IPS-15b (cell line): ENCODE measurements at regions not wholly inside any gene's neighbourhood (a gene's known extent, or its start where the extent isn't known, plus 50 kb on each side); places are given as distances from the start of the nearest gene placed in this dataset.

Source experiments
- H3K27me3 ChIP-seq: one replicate; pipeline ENCODE4 v1.6.1; 2013; ENCODE audit warnings: low read length; ENCODE audit not compliant: control insufficient read depth, insufficient read depth
- H3K36me3 ChIP-seq: one replicate; pipeline ENCODE4 v1.6.1; 2013; ENCODE audit warnings: low read length; ENCODE audit not compliant: control insufficient read depth, insufficient read depth
- H3K4me1 ChIP-seq: one replicate; pipeline ENCODE4 v1.6.1; 2013; ENCODE audit warnings: mild to moderate bottlenecking, low read length; ENCODE audit not compliant: control insufficient read depth, insufficient read depth
- H3K4me3 ChIP-seq: one replicate; pipeline ENCODE4 v1.5.1; 2013; ENCODE audit warnings: low read depth, low read length
- H3K9ac ChIP-seq: one replicate; pipeline ENCODE4 v1.6.1; 2013; ENCODE audit warnings: low read depth, mild to moderate bottlenecking, low read length
- H3K9me3 ChIP-seq: one replicate; pipeline ENCODE4 v1.6.1; 2013; ENCODE audit warnings: mild to moderate bottlenecking, low read length; ENCODE audit not compliant: control insufficient read depth, insufficient read depth

DNA sequence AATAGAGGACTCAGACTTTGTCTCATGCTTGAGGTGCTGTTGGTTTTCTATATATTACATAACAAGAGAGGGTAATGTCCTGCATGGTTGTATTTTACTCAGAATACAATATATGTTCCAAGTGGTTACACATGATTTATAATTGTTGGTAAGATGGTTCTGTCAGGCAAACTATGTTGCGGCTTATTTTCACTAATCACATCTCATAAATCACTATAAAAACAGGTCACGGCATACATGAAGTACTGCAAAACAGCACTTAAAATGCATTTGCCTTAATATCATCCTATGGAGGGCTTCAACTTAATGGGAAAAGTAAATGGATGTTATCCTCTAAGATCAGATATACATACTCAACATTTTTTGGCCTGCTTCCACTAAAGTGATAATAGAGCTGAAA is 246.0 kb upstream of the ARSJ start:
- Histone ChIP-seq H3K4me3 (no peak overlapping the region), H3K4me1 (no peaks in the 10 kb centered on the region), H3K27me3 (no peaks in the 10 kb centered on the region), H3K9me3 (no peaks in the 10 kb centered on the region), H3K36me3 (no peaks in the 10 kb centered on the region), H3K9ac (no peak overlapping the region)

DNA sequence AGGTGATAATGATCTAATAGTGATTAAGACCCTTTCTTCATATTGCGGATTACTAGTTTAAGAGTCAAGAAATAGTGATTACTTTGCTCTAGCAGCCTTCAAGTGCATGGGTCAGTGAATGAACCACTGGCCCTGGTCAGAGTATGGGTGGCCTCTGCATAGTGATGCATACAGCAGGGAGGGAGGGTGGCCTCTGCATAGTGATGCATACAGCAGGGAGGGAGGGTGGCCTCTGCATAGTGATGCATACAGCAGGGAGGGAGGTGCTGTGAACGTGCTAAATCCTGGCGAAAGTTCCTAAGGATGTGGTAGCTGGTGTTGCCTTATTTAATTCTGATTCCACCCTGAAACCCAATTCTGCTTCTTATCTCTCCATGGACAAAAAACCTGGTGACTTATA is 246.7 kb upstream of the ARSJ start:
- no peak overlapping the region for H3K4me3 ChIP-seq
- no peaks in the 10 kb centered on the region for H3K27me3 ChIP-seq
- no peak overlapping the region for H3K9ac ChIP-seq
- H3K9me3 ChIP-seq, result no peaks in the 10 kb centered on the region
- H3K4me1 ChIP-seq, result no peaks in the 10 kb centered on the region
- H3K36me3 ChIP-seq, result no peaks in the 10 kb centered on the region

DNA sequence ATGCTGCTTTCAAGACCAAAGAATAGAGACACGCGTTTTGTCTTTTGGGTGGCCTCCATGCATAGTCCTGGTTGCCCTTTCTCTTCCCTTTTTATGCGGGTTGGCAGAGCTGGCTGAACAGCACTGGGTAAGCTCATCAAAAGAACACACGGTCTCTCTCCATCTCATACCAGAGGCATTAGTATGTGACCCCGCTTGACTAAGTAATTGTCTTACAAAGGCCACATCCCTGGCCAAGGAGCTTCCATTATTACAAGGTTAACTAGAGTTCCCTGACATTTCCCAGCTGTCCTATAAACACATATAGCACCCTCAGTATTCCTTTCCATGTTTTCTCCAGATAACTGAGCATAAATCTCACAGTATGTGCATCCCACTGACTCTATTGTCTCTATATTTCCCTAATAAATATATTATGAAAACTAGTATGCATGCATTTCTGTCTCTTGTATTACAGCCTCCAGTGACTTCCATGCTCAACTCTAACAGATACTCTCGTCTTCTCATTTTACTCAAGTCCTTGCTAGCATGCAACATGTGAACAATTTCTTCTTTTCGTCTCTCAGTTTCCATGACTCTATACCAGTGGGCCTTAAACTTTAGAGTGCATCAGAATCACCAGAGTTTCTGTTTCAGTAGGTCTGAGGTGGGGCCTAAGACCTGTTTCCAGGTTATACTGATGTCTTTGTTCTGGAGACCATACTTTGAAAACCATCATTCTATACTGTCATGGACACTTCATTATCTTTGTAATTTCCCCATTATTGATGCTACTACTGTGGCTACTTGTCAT is 247.7 kb upstream of the ARSJ start:
- Histone ChIP-seq H3K4me1 (no peaks in the 10 kb centered on the region), H3K27me3 (no peaks in the 10 kb centered on the region), H3K36me3 (no peaks in the 10 kb centered on the region), H3K4me3 (no peak overlapping the region), H3K9ac (no peak overlapping the region), H3K9me3 (no peaks in the 10 kb centered on the region)

DNA sequence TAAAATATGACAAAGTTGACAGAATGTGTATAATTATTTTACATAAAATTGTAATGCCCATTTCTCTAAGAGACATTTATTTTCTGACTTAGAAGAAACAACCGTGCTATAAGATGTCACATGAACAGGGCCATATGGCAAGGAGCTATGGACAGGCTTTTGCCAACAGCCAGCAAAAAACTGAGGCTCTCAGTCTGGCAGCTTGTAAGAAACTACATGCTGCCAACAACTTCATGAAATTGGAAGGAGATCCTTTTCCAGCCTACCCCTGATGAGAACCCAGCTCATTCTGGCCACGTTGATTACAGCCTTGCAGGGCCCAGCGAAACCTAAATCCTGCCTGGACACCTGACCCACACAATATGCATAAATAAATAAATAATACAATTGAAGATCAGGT is 250.3 kb upstream of the ARSJ start:
- Histone ChIP-seq H3K9me3 (no peaks in the 10 kb centered on the region), H3K36me3 (no peaks in the 10 kb centered on the region), H3K9ac (no peak overlapping the region), H3K4me3 (no peak overlapping the region), H3K4me1 (no peaks in the 10 kb centered on the region), H3K27me3 (no peaks in the 10 kb centered on the region)

DNA sequence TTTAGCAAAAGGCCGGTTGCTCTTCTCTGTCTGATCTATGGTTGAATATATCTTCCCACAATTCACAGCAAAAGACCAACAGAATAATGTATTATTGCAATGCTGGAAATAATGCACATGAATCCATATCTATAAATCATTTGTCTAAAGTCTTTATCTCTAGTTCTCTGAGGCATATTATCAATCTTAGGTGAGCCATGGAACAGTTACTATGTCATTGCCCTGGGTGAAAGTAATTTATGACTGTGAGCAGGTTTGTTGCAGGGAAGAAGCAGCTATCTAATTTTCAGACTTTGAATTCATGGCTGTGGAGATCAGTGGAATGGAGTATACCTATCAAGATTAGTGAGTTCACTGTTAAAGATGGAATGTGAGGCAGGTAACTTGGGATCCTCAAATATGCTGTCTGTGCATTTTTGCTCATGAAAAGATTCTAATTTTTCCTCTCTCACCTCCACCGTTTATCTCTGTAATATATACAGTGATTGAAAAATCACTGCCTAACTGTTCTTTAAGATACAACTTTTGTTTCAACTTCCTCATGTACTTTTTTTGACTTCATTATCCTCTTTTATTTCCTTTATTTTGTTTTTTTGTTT is 256.8 kb upstream of the ARSJ start:
- no peaks in the 10 kb centered on the region for H3K9me3 ChIP-seq
- no peak overlapping the region for H3K9ac ChIP-seq
- no peak overlapping the region for H3K4me3 ChIP-seq
- no peaks in the 10 kb centered on the region for H3K27me3 ChIP-seq
- H3K36me3 ChIP-seq, result no peaks in the 10 kb centered on the region
- no peaks in the 10 kb centered on the region for H3K4me1 ChIP-seq

DNA sequence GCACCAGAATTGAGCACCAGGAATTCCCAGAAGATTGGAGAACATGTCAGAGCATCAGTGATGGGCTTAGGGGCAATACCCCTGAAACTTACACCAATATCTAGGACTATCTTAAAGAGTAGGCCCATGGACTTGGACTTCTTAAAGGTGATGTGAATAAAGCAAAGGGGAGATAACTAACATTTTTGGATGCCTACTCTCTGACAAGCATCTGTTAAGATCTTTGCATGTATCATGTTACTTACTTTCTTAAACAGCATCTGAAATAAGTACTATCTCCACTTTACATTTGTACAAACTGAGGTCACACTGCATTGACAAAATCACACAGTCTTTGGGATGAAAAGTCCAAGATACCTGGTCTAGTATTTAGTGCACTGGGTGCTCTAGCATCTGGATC is 258.6 kb upstream of the ARSJ start:
- H3K4me3 ChIP-seq, result no peak overlapping the region
- no peaks in the 10 kb centered on the region for H3K4me1 ChIP-seq
- no peaks in the 10 kb centered on the region for H3K36me3 ChIP-seq
- H3K9ac ChIP-seq, result no peak overlapping the region
- H3K27me3 ChIP-seq, result no peaks in the 10 kb centered on the region
- H3K9me3 ChIP-seq, result no peaks in the 10 kb centered on the region

DNA sequence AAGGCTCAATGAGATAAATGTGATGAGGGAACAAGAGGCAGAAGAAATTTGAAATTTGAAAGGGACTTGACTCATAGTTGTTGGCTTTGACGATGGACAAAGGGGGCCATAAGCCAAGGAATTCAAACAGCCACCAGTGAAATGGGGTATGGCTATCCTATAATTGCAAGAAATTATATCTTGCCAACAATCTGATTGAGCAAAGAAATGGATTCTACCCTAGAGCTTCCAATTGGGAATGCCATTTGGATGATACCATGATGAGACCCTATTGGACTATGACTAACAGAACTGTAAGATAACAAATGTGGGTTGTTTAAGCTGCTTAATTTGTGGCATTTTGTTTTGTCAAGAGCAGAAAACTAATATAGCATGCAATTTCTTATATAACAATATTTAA is 270.1 kb upstream of the ARSJ start:
- Histone ChIP-seq H3K4me1 (no peaks in the 10 kb centered on the region), H3K9me3 (no peaks in the 10 kb centered on the region), H3K4me3 (no peak overlapping the region), H3K27me3 (no peaks in the 10 kb centered on the region), H3K36me3 (no peaks in the 10 kb centered on the region), H3K9ac (no peak overlapping the region)

DNA sequence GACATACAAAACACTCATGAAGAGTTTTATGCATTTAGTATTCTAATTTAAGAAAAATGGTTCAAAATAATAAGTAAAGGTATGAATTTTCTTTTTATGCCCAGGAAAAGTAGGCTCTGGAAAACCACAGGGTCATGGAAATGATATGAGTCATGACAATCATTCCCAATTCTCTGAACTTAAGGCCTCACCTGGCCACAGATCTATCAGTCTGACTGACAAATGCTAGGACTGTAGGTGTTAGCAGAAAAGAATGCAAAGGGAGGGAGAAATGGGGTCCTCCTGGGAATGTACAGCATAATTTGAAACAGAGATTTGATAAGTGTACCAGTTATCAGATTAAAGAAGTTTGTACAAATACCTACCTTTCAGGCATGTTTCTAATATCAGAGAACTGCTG is 270.5 kb upstream of the ARSJ start:
- Histone ChIP-seq H3K9ac (no peak overlapping the region), H3K27me3 (no peaks in the 10 kb centered on the region), H3K4me3 (no peak overlapping the region), H3K9me3 (no peaks in the 10 kb centered on the region), H3K36me3 (no peaks in the 10 kb centered on the region), H3K4me1 (no peaks in the 10 kb centered on the region)

DNA sequence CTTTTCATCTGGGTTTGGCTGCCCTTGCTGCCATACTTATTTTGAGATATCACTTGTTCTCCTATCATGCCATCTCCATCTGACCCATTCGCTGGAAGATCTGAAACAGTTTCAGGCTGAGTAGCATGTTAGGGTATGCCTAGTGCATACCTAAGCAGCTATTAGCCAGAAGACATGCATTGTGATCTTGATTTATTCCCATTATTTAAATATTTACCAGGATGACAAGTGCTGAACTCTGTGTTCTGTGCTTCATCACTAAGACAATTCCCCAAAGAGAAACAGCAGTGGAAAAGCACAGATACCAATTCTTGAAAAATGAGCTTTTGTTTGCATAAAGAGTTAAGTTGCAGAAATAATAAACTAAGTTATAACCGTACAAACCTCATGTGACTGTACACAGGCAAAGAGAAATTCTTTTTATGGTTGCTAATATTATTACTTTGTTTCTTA is 271.0 kb upstream of the ARSJ start:
- Histone ChIP-seq H3K27me3 (no peaks in the 10 kb centered on the region), H3K4me3 (no peak overlapping the region), H3K4me1 (no peaks in the 10 kb centered on the region), H3K9me3 (no peaks in the 10 kb centered on the region), H3K9ac (no peak overlapping the region), H3K36me3 (no peaks in the 10 kb centered on the region)

DNA sequence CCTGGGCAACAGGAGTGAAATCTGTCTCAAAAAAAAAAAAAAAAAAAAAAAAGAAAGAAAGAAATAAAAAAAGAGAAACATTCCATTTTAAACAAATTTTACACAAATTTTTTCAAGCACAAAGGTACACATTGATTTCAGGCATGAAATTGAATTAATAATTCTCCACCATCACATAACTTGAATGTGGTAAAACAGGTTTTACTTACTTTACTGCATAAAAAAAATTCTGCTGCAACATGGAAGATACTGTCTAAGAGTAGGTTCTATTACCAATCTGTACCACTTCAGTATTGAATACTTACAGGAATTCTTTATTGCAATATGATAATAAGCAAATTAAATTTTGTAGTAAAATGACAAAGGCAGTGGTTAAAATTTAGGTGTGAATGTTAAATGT is 271.6 kb upstream of the ARSJ start:
- no peak overlapping the region for H3K9ac ChIP-seq
- H3K27me3 ChIP-seq, result no peaks in the 10 kb centered on the region
- H3K9me3 ChIP-seq, result no peaks in the 10 kb centered on the region
- no peaks in the 10 kb centered on the region for H3K4me1 ChIP-seq
- no peaks in the 10 kb centered on the region for H3K36me3 ChIP-seq
- no peak overlapping the region for H3K4me3 ChIP-seq

DNA sequence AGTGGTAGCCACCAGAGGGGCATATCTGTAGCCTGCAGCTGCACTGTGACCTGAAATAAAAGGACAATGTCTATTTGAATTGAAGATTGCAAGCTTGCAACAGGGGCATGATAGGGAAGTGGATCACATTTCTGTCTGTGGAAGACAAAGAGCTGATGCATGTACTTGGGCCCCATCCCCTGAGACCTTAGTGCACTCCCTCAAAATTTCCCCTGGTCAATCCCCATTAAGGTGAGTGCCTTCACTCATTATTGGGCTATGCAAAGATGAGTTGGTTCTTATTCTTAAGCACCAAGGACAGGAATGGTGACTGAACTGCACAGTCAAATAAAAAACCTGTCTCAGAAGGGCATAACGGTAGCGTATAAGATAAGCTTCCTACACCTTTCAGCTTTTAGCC is 273.1 kb upstream of the ARSJ start:
- H3K4me3 ChIP-seq, result no peak overlapping the region
- H3K27me3 ChIP-seq, result no peaks in the 10 kb centered on the region

DNA sequence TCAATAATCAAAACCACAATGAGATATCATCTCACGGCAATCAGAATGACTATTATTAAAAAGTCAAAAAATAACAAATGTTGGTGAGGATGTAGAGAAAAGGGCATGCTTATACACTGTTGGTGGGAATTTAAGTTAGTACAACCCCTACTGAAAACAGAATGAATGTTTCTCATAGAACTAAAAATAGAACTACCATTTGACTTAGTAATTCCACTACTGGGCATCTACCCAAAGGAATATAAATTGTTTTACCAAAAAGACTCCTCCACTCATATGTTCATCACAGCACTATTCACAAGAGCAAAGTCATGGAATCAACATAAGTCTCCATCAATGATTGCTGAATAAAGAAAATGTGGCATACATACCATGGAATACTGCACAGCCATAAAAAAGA is 278.1 kb upstream of the ARSJ start:
- no peaks in the 10 kb centered on the region for H3K4me1 ChIP-seq
- H3K4me3 ChIP-seq, result no peak overlapping the region
- no peak overlapping the region for H3K9ac ChIP-seq
- H3K27me3 ChIP-seq, result no peaks in the 10 kb centered on the region
- no peaks in the 10 kb centered on the region for H3K36me3 ChIP-seq
- no peaks in the 10 kb centered on the region for H3K9me3 ChIP-seq

More for the DNA sequence above, 273.1 kb upstream of the ARSJ start:
- no peaks in the 10 kb centered on the region for H3K9me3 ChIP-seq
- no peaks in the 10 kb centered on the region for H3K36me3 ChIP-seq
- no peak overlapping the region for H3K9ac ChIP-seq
- H3K4me1 ChIP-seq, result no peaks in the 10 kb centered on the region
